ENCODE measurements at regions not wholly inside any gene's neighbourhood (a gene's known extent, or its start where the extent isn't known, plus 50 kb on each side); places are given as distances from the start of the nearest gene placed in this dataset.

DNA sequence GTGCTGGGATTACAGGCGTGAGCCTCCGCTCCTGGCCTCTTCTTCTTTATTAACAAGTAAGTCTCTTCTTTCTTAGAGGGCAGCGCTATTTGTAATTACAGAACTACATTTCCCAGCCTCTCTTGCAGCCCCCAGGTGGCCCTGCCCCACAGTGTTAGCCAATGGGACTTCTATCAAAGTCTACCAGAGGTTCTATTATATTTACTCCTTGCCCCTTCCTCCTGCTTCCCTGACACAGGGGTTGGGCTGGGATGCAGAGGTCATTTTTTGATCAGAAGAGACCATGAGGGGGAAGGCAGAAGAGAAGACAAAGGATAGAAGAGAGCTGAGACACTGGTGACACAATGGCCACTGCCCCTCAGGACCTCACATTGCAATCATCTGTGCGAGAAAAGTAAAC, 224.2 kb downstream of the SYK start:
- no peak overlapping the region for H3K27ac ChIP-seq
- no peak overlapping the region for H3K4me3 ChIP-seq
- H3K36me3 ChIP-seq, result no peaks in the 10 kb centered on the region
- H3K9me3 ChIP-seq, result peaks cover 0 to 3% (median 0%) of the 10 kb centered on the region in 8 donors
- no peaks in the 10 kb centered on the region for H3K4me1 ChIP-seq
- H3K27me3 ChIP-seq (replicated peaks in 1 of 7), result peaks cover 0 to 4% (median 0%) of the 10 kb centered on the region in 7 donors
- 85 to 94% (median 88%) methylated on average over 4 of the region's 4 CpGs for WGBS, 5 donors
- TF ChIP-seq POLR2AphosphoS5 (IDR thresholded peaks at IDR 0.05) (no peak), POLR2A (IDR thresholded peaks at IDR 0.05) (no peak)
- TF ChIP-seq, protein P1, sequence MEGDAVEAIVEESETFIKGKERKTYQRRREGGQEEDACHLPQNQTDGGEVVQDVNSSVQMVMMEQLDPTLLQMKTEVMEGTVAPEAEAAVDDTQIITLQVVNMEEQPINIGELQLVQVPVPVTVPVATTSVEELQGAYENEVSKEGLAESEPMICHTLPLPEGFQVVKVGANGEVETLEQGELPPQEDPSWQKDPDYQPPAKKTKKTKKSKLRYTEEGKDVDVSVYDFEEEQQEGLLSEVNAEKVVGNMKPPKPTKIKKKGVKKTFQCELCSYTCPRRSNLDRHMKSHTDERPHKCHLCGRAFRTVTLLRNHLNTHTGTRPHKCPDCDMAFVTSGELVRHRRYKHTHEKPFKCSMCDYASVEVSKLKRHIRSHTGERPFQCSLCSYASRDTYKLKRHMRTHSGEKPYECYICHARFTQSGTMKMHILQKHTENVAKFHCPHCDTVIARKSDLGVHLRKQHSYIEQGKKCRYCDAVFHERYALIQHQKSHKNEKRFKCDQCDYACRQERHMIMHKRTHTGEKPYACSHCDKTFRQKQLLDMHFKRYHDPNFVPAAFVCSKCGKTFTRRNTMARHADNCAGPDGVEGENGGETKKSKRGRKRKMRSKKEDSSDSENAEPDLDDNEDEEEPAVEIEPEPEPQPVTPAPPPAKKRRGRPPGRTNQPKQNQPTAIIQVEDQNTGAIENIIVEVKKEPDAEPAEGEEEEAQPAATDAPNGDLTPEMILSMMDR (IDR thresholded peaks at IDR 0.05 in 8 of 11, conservative IDR thresholded peaks at IDR 0.05 in 3 of 11), result no peak
- DNase-seq, result no peak
- intact Hi-C loops (cut with DNase I; ENCODE audit: low total_unique reads), result no loop called here

DNA sequence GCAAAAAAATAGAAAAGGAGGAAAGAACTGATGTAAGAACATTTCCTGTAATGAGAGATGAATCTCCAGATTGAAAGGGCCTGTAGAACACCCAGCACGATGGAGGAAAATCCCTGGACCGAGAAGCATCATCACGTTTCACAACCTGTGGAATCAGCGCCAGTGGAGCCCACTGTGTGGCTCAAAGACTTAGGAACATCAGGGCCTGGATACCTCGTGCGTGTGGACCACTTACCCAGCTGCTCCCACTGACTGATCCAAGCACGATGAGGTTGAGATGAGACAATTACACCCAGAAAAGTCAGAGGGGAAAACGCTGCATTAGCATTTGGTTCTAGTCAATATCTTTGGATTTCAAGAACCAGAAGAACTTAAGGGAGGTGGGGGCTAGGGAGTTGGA, 224.6 kb downstream of the SYK start:
- TF ChIP-seq POLR2A (IDR thresholded peaks at IDR 0.05) (no peak), POLR2AphosphoS5 (IDR thresholded peaks at IDR 0.05) (no peak)
- TF ChIP-seq, protein P1 (IDR thresholded peaks at IDR 0.05 in 8 of 11, conservative IDR thresholded peaks at IDR 0.05 in 3 of 11), result no peak
- no peak overlapping the region for H3K27ac ChIP-seq
- H3K36me3 ChIP-seq, result no peaks in the 10 kb centered on the region
- WGBS, 5 donors, result 75 to 86% (median 81%) methylated on average over 8 of the region's 8 CpGs
- intact Hi-C loops (cut with DNase I; ENCODE audit: low total_unique reads), result no loop called here
- H3K4me1 ChIP-seq, result no peaks in the 10 kb centered on the region
- H3K9me3 ChIP-seq, result peaks cover 0 to 3% (median 0%) of the 10 kb centered on the region in 8 donors
- H3K4me3 ChIP-seq, result no peak overlapping the region
- H3K27me3 ChIP-seq (replicated peaks in 1 of 7), result peaks cover 0 to 4% (median 0%) of the 10 kb centered on the region in 7 donors
- no peak for DNase-seq

DNA sequence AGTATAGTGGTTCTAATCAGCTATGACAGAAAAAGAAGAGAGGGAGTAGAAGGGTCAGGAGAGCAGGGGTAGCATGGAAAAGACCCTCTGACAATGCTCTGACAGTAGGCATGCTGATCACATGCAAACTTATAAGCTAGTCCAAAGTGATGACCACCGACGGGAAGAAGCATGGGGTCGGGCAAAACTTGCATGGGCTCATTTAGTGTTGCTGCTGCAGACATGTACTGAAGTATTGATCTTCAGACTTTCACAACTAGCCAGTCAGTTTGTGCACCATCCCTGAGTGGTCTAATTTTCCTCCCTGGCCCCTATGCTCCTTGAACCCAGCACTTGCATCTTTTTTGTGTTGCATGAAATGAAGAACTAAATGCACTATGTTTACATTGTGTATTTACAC, 225.4 kb downstream of the SYK start:
- no peak for DNase-seq
- no peak overlapping the region for H3K4me3 ChIP-seq
- intact Hi-C loops (cut with DNase I; ENCODE audit: low total_unique reads), result no loop called here
- H3K9me3 ChIP-seq, result peaks cover 0 to 3% (median 0%) of the 10 kb centered on the region in 8 donors
- H3K36me3 ChIP-seq, result no peaks in the 10 kb centered on the region
- H3K27me3 ChIP-seq (replicated peaks in 1 of 7), result peaks cover 0 to 8% (median 0%) of the 10 kb centered on the region in 7 donors
- no peaks in the 10 kb centered on the region for H3K4me1 ChIP-seq
- WGBS, 5 donors, result 81 to 98% (median 92%) methylated on average over 3 of the region's 3 CpGs
- no peak overlapping the region for H3K27ac ChIP-seq
- no peak for TF ChIP-seq POLR2AphosphoS5 (IDR thresholded peaks at IDR 0.05)
- TF ChIP-seq POLR2A (IDR thresholded peaks at IDR 0.05), result no peak
- TF ChIP-seq, protein P1 (IDR thresholded peaks at IDR 0.05 in 8 of 11, conservative IDR thresholded peaks at IDR 0.05 in 3 of 11), result no peak

DNA sequence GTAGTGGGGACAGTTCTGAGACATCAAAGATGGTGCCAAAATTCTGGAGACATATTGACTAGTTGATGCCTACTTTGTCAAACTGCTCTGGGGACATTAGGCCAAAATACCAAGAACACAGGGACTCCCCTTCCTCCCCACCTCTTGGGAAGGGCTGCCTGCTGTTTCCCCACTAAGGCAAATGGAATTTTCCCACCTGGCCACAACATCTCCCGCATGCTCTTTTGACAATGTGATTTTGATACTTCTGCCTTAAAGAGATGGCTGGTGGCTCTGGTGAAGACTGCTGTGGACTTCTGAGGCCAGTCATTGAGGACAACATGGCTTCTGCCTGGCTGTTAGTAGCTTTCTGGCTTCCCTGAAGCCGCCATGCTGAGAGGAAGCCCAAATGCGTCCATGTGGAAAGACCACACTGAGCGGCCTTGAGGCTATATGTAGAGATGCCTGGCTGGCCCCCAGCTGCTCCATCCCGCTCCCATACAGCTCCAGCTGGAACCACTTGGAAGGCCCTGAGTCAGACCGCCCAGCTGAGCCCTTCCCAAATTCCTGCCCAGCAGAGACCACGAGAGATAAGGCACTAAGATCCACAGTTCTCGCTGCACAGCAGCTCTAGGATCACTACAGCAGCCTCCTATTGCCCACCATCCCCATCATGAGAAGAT, 226.7 kb downstream of the SYK start:
- H3K36me3 ChIP-seq, result no peaks in the 10 kb centered on the region
- H3K27me3 ChIP-seq (replicated peaks in 1 of 7), result peaks cover 0 to 9% (median 0%) of the 10 kb centered on the region in 7 donors
- intact Hi-C loops (cut with DNase I; ENCODE audit: low total_unique reads), result no loop called here
- DNase-seq, result no peak
- 84 to 92% (median 87%) methylated on average over 4 to 8 of the region's 8 CpGs for WGBS, 5 donors
- H3K4me1 ChIP-seq, result no peaks in the 10 kb centered on the region
- no peak overlapping the region for H3K27ac ChIP-seq
- H3K9me3 ChIP-seq, result peaks cover 0 to 3% (median 0%) of the 10 kb centered on the region in 8 donors
- TF ChIP-seq, protein P1 (IDR thresholded peaks at IDR 0.05 in 8 of 11, conservative IDR thresholded peaks at IDR 0.05 in 3 of 11), result no peak
- TF ChIP-seq POLR2A (IDR thresholded peaks at IDR 0.05), result no peak
- no peak for TF ChIP-seq POLR2AphosphoS5 (IDR thresholded peaks at IDR 0.05)
- no peak overlapping the region for H3K4me3 ChIP-seq
